ENCODE measurements at regions not wholly inside any gene's neighbourhood (a gene's known extent, or its start where the extent isn't known, plus 50 kb on each side); places are given as distances from the start of the nearest gene placed in this dataset.

- TF ChIP-seq CTCF (IDR thresholded peaks at IDR 0.05; ENCODE audit: low read length) (no peak), EZH2 (optimal IDR thresholded peaks at IDR 0.05; ENCODE audit: low read depth, low read length) (no peak), EZH2phosphoT487 (IDR thresholded peaks at IDR 0.05; ENCODE audit: low read length) (no peak)
These were observed 108.1 kb upstream of the SLC1A4 start for GRCh38 chr2:64881037-64881492.

All from MM.1S (cell line).